Activated CD4-positive, CD25-positive, alpha-beta regulatory T cell treated with anti-CD3 and anti-CD28 coated beads, Interleukin-2, amount 50 U/mL, for 24 hours (primary cell): ENCODE measurements at regions not wholly inside any gene's neighbourhood (a gene's known extent, or its start where the extent isn't known, plus 50 kb on each side); places are given as distances from the start of the nearest gene placed in this dataset.
"Not testable (repeated sequence)": the region's sequence is repeated elsewhere in the genome, so short reads cannot be mapped to it uniquely, and the experiment has no call there.

Experiments
- ATAC-seq, 2 donors: fragments of 150-1000 bp; cut with Tn5 transposase; one replicate each; pipeline ENCODE4 v1.10.0; 2021; ENCODE audit warnings: mild to moderate bottlenecking in 1 of 2, moderate library complexity in 1 of 2

DNA sequence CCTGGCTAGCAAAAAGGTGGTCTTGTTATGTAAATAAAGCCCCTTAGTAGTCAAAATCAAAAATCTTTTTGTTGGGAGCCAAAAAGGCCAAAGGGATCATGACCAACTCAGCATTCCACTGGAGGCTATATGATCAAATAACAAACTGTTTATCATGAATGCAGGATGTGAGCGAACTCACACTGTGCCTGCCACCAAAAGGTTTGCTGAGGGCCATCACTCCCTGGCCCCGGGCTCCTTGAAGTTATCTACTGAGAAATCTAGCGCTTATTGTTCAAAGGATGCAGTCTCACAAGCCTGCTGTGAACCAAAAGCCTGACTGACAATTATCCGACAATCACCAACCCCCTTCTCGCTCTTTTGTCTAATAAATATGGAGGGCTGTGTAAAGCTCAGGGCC is 107.2 kb upstream of the DDHD1 start:
- no peak for ATAC-seq

DNA sequence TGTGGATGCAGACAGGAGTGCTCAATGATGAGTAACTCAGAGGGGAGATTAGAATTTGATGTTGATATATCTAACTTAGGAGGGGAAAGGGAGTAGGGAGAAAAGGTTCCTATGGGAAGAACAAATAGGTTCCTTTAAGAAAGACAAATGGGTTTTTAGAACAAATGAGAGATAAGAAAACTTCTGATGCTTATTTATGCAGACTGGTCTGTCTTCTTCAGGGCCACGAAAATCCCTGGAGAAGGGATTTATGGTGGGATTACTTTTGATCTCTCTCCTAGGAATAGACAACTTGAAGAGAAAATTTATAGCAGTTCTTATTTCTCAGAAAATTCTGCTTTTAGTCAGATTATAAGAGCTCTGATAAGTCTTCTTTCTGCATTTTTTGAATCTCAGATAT is 99.0 kb upstream of the DDHD1 start:
- no peak for ATAC-seq

DNA sequence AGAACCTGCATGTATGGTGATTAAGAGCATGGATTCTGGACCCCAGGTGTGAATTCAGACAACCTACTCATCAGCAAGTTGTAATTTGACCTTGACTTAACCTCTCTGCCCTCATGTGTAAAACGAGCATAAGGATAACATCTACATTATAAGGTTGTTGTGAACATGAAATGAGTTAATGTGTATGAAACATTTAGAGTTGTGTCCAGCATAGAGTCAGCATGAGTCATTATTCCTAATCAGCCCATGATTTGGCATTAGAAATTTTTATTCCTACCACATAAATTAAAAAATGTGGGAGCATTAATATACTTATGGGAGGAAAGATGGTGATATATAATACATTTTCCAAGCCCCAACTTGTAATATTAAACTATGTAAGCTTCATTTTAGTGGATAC is 95.9 kb upstream of the DDHD1 start:
- no peak for ATAC-seq

DNA sequence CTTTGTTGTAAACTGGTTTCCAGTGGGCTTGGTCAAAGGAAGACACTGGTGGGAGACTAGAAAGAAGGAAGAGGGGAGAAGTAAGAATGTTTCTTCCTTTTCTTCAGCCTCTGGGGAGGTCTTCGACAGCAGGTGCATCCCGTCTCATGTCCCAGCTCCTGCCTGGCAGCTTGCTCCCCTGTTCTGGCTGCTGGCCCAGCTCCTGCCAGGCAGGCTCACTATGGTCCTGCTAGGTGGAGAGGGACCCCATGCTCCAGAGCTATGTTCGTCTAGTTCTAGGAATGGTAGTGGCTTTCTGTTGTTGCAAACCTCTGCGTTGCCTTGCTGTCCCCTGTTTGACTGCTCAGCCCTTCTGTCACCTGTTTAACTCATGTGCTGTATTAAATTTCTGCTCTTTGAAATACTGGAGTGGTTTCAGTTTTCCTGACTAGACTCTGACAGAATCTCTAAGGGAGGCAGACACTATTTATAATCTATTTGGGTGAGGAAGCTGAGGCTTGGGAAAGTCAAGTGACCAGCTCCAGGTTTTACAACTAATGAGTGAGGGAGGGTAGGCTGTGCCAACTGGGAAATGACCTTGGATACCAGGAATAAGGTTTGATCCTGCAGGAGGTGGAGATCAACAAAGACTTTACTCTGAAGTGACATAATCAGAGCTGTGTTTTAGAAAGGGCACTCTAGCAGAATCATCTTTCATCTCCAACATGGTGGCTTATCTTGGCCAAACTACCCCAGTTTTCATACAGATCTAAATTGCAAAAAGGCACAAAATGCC is 94.7 kb upstream of the DDHD1 start:
- no peak for ATAC-seq

DNA sequence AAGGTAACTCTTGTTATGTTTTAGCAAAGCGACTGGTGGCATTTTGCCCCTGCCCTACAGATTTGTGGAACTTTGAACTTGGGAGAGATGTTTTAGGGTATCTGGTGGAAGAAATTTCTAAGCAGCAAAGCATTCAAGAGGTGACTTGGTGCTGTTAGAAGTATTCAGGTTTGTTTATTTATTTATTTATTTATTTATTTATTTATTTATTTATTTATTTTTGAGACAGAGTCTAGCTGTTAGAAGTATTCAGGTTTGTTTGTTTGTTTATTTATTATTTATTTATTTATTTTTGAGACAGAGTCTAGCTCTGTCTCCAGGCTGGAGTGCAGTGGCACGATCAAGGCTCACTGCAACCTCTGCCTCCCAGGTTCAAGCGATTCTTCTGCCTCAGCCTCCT is 89.8 kb upstream of the DDHD1 start:
- not testable (repeated sequence) for ATAC-seq

DNA sequence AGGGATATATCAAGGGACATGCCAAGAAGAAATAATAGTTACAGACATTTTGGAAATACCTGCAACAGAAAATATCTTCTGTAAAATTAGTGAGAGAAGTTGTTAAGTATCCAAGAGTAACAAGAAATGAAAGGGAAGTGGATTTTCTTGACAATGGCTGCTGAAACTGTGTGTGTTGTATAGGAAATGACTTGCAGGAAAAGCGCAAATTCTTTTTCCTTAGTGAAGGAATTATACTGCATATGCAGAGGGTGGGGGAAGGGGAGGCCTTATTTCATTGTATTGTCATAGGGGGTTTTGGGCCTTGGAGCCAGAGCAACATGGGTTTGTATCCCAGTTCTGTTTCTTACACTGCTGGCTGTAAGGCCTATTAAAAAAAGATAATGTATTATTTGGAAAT is 84.4 kb upstream of the DDHD1 start:
- no peak for ATAC-seq

DNA sequence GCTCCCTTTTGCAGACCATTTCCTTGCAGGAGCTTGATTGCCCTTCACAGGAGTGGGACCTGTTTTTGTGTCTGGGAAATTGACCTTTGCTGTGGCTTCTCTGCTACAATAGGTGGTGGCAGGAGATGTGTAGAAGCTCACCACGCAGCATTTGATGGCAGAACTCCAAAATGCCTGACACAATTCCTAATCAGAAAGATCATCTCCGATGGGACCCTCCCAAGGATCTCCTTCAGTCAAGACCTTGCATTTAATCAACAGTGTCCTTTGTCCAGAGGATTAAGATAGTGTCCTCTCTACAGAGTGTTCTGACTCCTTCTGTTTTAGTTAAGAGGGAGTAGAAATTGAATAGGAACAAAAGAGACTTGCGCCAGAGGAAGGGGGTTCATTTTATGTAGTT is 83.6 kb upstream of the DDHD1 start:
- ATAC-seq: no peak

DNA sequence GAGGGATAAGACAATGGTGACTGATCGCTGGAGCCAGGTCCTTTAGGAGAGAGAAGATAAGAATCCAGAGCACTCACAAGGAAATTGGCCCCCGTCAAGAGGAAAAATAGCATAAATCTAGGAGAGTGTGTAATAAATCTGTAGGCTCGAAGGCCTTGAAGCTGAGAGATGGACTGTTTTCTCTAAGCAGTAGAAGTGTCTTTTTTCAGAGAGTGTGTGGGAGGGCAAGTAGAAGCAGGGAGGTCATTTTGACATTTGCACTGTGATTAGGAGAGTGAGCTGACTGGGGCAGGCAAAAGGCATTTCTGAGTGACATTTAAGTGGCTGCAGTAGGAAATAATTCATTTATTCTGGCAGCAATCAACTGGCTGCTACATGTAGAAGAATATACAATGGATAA is 78.0 kb upstream of the DDHD1 start:
- ATAC-seq: no peak

DNA sequence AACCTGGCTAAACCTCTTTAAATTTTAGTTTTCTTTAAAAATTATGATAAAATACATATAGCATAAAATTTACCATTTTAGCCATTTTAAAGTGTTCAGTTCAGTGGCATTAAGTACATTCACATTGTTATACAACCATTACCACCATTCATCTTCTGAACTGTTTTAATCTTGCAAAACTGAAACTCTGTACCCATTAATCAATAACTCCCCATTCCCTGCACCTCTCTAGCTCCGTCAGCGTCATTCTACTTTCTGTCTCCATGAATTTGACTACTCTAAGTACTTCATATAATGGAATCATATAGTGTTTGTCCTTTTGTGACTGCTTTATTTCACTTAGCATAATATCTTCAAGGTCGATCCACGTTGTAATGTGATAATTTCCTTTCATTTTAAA is 75.8 kb upstream of the DDHD1 start:
- no peak for ATAC-seq

DNA sequence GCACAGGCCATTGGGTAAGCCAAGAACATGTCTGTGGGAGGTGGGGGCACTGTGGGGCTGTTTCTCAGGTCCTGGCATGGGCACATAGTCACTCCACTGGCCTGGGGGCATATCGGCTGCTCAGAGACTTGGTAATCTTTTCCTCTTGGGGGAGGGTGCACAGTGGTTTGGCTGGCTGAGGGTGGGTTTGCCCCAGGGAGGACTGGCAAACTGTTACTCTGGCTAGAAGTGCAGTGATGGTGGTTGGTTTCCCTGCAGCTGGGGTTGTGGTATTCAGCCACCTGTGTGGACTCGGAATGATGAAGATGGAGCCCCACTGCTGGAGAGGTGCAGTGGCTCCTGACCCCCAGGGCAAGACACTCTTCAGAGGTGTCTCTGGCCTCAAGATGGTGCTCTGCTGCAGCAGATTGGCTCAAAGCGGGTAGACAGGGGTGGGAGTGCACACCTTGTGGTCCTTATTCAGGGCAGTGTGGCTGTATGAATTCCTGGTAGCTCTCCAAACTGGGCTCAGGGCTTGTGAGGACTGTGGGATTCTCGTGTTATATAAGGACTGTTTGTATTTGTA is 74.1 kb upstream of the DDHD1 start:
- ATAC-seq: no peak

DNA sequence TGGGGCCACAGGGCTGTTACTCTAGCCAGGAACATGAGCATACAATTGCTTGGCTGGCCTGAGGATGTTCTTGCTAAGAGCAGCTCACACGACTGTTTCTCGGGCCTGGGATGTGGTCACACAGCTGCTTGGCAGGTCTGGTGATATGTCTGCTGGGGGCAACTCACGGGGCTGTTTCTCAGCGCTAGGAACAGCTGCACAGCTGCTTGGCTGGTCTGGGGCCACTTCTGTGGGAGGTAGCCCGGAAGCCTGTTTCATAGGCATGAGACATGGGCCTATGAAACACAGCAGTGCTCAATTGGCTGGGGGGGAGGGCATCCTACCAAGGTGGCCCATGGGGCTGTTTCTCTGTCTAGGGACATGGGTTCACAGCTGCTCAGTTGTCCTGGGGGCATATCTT is 73.4 kb upstream of the DDHD1 start:
- ATAC-seq: no peak

DNA sequence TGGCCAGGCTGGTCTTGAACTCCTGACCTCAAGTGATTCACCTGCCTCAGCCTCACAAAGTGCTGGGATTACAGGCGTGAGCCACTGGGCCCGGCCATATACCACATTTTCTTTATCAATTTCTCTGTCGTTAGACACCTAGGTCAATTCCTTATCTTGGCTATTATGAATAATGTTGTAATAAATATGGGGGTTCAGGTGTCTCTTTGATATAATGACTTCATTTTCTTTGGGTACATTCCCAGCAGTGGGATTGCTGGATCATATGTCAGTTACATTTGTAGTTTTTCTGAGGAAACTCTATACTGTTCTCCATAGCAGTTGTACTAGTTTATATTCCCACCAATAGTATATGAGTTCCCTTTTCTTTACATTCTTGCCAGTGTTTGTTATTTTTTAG is 67.8 kb upstream of the DDHD1 start:
- ATAC-seq: no peak

DNA sequence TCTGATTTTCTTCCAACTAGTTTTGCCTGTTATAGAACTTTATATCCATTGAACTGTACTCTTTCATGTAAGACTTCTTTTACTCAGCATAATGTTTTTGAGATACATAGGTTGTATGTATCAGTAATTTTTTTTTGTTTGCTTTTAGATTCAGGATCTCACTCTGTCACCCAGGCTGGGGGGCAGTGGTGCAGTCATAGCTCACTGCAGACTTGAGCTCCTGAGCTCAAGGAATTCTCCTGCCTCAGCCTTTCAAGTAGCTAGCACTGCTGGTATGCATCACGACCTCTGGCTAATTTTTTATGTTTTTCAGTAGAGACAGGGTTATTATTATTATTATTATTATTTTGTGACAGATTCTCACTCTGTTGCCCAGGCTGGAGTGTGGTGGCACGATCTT is 65.0 kb upstream of the DDHD1 start:
- ATAC-seq: no peak

DNA sequence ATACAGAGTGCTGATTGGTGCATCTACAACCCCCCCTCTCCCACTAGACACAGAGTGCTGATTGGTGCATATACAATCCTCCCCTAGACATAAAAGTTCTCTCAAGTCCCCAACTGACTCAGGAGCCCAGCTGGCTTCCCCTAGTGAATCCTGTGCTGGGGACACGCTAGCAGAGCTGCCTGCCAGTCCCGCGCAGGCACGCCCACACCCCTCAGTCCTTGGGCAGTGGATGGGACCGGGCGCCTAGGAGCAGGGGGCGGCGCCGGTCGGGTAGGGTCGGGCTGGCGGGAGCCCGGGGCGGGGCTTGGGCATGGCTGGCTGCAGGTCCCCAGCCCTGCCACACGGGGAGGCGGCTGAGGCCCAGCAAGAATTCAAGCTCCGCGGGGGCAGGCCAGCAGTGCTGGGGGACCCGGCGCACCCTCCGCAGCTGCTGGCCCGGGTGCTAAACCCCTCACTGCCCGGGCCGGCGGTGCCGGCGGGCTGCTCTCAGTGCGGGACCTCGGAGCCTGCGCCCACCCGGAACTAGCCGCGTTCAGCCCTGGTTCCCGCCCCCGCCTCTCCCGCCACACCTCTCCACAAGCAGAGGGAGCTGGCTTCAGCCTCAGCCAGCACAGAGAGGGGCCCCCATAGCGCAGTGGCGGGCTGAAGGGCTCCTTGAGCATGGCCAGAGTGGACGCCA is 64.3 kb upstream of the DDHD1 start:
- ATAC-seq: peak; percentile 97

DNA sequence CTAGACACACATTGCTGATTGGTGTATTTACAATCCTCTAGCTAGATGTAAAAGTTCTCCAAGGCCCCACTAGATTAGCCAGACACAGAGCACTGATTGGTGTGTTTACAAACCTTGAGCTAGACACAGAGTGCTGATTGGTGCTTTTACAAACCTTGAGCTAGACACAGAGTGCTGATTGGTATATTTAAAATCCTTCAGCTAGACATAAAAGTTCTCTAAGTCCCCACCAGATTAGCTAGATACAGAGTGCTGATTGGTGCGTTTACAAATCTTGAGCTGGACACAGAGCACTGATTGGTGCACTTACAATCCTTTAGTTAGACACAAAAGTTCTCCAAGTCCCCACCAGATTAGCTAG is 63.8 kb upstream of the DDHD1 start:
- ATAC-seq: not testable (repeated sequence)

DNA sequence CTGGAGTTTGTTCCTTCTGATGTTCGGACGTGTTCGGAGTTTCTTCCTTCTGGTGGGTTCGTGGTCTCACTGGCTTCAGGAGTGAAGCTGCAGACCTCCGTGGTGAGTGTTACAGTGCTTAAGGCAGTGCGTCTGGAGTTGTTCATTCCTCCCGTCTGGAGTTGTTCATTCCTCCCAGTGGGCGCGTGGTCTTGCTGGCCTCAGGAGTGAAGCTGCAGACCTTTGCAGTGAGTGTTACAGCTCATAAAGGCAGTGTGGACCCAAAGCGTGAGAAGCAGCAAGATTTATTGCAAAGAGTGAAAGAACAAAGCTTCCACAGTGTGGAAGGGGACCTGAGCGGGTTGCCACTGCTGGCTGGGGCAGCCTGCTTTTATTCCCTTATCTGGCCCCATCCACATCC is 63.4 kb upstream of the DDHD1 start:
- not testable (repeated sequence) for ATAC-seq

DNA sequence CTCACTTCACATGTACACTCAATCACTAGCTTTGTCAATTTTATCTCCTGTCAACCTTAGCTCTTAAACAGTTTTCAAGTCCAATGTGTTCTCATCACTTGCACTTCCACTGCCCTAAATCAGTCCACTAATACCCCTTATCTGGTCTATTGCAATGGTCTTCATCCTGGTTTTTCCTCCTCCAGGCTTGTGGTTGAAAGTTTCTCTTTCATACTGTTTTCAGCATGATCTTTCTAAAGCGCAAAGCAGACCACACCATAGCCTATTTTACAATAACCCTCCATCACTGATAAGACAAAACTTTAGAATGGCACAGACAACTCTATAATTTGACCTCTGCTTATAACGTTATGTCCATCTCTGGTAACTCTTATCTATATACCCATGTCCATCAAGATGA is 62.0 kb upstream of the DDHD1 start:
- ATAC-seq: no peak

DNA sequence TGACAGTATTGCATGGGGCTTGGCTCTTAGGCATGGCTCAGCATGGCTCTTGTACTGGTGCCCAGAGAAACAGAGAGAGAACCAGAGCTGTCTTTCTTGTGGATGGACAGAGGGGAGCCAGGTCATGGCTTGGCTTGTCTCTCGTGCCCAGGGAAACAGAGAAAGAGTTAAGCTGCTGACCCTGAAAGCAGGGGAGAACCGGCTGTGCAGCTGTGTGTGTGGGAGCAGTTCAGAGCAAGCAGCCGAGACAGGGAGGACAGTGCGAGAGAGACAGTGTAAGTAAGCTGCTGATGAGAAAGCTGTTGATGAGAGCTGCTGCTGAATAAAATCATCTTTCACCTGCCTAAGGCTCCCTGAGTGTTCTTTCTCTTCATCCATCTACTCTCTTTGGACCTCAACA is 61.3 kb upstream of the DDHD1 start:
- no peak for ATAC-seq

DNA sequence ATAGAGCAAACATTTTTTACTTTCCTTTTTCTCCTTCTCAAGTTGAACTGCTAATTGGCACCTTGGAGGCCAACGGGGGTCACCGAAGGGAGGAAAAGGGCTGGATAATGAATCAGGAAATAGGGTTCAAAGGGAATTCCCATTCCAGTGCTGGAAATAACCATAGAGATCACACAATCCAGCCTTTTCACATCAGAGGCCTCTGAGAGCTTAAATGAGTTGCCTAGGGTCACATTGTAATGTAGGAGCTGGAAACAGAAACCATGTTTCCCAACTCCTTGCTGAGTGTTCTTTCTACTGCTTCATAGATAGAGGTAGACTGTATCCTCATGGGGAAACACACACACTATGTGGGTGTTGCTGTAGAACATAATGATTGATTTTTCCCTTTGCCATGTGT is 60.6 kb upstream of the DDHD1 start:
- ATAC-seq: no peak

DNA sequence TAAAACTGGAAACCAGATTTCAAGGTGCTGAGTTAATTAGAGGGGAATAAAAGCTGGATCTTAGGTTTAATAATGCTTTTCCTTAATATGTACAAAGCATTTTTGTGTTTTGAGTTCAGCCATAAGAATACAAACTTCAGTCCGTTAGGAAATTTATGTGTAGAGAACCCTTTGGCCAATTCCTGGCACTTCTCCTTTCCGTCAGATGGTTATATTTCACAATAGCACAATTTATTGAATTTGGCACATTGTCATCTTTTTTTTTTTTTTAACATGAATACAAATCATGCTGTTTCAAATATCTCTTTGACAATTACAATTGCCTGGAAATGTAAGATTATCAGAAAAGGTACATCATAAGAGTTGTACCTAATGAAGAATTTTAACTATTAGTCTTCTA is 56.2 kb upstream of the DDHD1 start:
- no peak for ATAC-seq
